WERI-Rb-1 (cell line): ENCODE measurements at regions not wholly inside any gene's neighbourhood (a gene's known extent, or its start where the extent isn't known, plus 50 kb on each side); places are given as distances from the start of the nearest gene placed in this dataset.

ENCODE experiments used
- DNase-seq: peaks from one replicate; pipeline ENCODE4 v3.0.0-alpha.2; 2020
- H3K27ac ChIP-seq: fragments of 250-450 bp; sonication (Bioruptor Pico); 2 replicates; pipeline ENCODE4 v1.5.1; 2020; ENCODE audit warnings: mild to moderate bottlenecking, moderate library complexity
- H3K27me3 ChIP-seq: fragments of 250-450 bp; sonication (Bioruptor Pico); 2 replicates; pipeline ENCODE4 v1.5.1; 2021; ENCODE audit warnings: mild to moderate bottlenecking, low read depth, moderate library complexity; ENCODE audit not compliant: insufficient read depth, severe bottlenecking
- H3K36me3 ChIP-seq: fragments of 250-450 bp; sonication (Bioruptor Pico); 2 replicates; pipeline ENCODE4 v1.5.1; 2020; ENCODE audit warnings: mild to moderate bottlenecking, moderate library complexity
- H3K4me3 ChIP-seq: 2 replicates; pipeline ENCODE4 v1.5.1; 2011; ENCODE audit warnings: low read depth, mild to moderate bottlenecking, control low read depth, low read length
- H3K9me3 ChIP-seq: fragments of 250-450 bp; sonication (Bioruptor Pico); 2 replicates; pipeline ENCODE4 v1.5.1; 2021; ENCODE audit warnings: mild to moderate bottlenecking, moderate library complexity; ENCODE audit not compliant: severe bottlenecking
- TF ChIP-seq, protein P1 (sequence below): IDR thresholded peaks from 2 replicates; pipeline ENCODE4 v1.5.1; 2011; ENCODE audit warnings: low read depth, mild to moderate bottlenecking, control low read depth, inconsistent platforms, low read length

- Histone ChIP-seq H3K36me3 (no peaks in the 10 kb centered on the region), H3K27me3 (no peaks in the 10 kb centered on the region), H3K27ac (no peak overlapping the region), H3K4me3 (no peak overlapping the region), H3K9me3 (no peaks in the 10 kb centered on the region)
- DNase-seq = no peak
- TF ChIP-seq, protein P1, sequence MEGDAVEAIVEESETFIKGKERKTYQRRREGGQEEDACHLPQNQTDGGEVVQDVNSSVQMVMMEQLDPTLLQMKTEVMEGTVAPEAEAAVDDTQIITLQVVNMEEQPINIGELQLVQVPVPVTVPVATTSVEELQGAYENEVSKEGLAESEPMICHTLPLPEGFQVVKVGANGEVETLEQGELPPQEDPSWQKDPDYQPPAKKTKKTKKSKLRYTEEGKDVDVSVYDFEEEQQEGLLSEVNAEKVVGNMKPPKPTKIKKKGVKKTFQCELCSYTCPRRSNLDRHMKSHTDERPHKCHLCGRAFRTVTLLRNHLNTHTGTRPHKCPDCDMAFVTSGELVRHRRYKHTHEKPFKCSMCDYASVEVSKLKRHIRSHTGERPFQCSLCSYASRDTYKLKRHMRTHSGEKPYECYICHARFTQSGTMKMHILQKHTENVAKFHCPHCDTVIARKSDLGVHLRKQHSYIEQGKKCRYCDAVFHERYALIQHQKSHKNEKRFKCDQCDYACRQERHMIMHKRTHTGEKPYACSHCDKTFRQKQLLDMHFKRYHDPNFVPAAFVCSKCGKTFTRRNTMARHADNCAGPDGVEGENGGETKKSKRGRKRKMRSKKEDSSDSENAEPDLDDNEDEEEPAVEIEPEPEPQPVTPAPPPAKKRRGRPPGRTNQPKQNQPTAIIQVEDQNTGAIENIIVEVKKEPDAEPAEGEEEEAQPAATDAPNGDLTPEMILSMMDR = no peak
Observed at GRCh38 chr3:154050216-154050615, 71.0 kb upstream of the ARHGEF26 start.

DNA sequence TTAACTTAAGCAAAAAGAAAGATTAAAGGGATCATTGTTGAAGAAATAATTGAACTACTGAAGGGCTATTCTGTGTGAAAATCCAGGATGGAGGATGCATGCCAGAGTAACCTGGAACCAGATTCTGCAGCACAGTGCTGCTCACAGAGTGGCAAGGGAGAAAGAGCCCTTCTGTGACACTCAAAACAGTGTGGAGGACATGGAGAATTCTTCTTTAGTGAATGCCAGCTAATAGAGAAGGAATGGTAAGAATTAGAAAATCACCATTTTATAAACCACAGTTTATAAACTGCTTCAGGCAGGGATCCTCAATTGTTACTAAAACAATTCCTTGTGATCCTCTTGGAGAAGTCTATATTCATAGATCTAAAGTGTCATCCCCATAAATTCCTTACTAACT is 70.4 kb upstream of the ARHGEF26 start:
- DNase-seq = no peak

DNA sequence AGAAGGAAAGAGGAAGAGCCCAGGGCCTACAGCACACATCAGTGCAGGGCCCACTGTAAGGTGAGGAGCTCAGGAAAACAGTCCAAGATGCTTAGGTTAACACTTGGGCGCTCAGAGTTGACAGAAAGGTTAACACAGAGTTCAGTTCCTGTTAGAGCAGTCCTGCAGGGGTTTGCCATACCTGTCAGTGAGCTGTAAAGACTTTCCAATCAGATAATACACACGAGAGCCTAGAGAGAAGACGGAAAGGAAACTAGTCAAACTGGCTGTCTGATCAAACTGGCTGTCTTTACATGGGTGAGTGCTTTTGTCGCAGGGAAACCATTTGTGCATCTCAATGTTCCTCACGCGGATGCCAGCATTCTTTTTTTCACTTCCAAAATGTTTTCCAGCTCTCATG is 61.4 kb upstream of the ARHGEF26 start:
- TF ChIP-seq, protein P1 = no peak
- no peak overlapping the region for H3K27ac ChIP-seq

More for the DNA sequence above, 70.4 kb upstream of the ARHGEF26 start:
- H3K4me3 ChIP-seq = no peak overlapping the region
- H3K9me3 ChIP-seq = no peaks in the 10 kb centered on the region
- TF ChIP-seq, protein P1 = no peak
- no peaks in the 10 kb centered on the region for H3K27me3 ChIP-seq
- H3K36me3 ChIP-seq = no peaks in the 10 kb centered on the region
- no peak overlapping the region for H3K27ac ChIP-seq

GRCh38 chr3:154060238-154061000 is 60.8 kb upstream of the ARHGEF26 start:
- no peaks in the 10 kb centered on the region for H3K36me3 ChIP-seq
- no peaks in the 10 kb centered on the region for H3K27me3 ChIP-seq
- TF ChIP-seq, protein P1 = no peak
- no peak overlapping the region for H3K27ac ChIP-seq
- no peak overlapping the region for H3K4me3 ChIP-seq
- DNase-seq = no peak
- no peaks in the 10 kb centered on the region for H3K9me3 ChIP-seq

More for the DNA sequence above, 61.4 kb upstream of the ARHGEF26 start:
- Histone ChIP-seq H3K4me3 (no peak overlapping the region), H3K27me3 (no peaks in the 10 kb centered on the region), H3K36me3 (no peaks in the 10 kb centered on the region), H3K9me3 (no peaks in the 10 kb centered on the region)
- no peak for DNase-seq

- Histone ChIP-seq H3K4me3 (no peak overlapping the region), H3K36me3 (no peaks in the 10 kb centered on the region), H3K9me3 (no peaks in the 10 kb centered on the region), H3K27me3 (no peaks in the 10 kb centered on the region), H3K27ac (no peak overlapping the region)
- DNase-seq = no peak
- TF ChIP-seq, protein P1 = no peak
Observed at GRCh38 chr3:154061001-154061370, 60.2 kb upstream of the ARHGEF26 start.

- Histone ChIP-seq H3K9me3 (no peaks in the 10 kb centered on the region), H3K4me3 (no peak overlapping the region), H3K27me3 (no peaks in the 10 kb centered on the region), H3K27ac (no peak overlapping the region), H3K36me3 (no peaks in the 10 kb centered on the region)
- TF ChIP-seq, protein P1 = no peak
- no peak for DNase-seq
Observed at GRCh38 chr3:154062513-154062912, 58.7 kb upstream of the ARHGEF26 start.
